ENCODE measurements at regions not wholly inside any gene's neighbourhood (a gene's known extent, or its start where the extent isn't known, plus 50 kb on each side); places are given as distances from the start of the nearest gene placed in this dataset.

DNA sequence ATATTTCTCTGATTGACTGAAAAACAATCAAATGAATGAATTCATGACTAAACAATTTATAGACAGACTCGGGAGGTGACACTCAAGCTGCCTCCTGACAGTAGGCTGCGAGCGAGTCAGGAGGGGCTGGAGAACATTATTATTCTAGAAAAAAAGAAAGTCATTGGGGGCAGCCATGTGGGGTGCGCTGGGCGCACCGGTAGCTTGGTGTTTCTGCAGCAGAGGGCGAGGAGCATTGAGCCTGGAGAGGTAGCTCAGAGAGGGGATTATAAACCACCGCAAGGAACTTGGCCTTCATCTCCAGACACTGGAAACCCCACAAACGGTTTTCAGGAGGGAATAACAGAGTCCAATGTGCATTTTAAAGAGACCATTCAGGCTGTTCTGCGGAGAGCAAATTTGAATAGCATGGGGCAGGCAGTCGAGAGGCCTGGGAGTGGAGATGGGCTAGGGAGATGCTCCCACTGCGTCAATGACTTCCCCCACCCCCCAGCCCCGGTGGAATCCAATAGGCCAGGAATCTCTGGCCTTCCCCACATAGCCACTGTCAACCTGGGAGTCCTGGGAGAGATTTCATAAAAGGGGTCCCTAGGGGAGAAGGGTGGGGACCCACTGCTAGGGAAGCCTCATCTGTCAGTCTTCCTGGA is 168.3 kb downstream of the BCOR start:
- no peak for TF ChIP-seq CREB1 (IDR thresholded peaks at IDR 0.05; ENCODE audit: low read depth)
- TF ChIP-seq RAD21 (IDR thresholded peaks at IDR 0.05; ENCODE audit: low read depth): no peak
- TF ChIP-seq, protein P1, sequence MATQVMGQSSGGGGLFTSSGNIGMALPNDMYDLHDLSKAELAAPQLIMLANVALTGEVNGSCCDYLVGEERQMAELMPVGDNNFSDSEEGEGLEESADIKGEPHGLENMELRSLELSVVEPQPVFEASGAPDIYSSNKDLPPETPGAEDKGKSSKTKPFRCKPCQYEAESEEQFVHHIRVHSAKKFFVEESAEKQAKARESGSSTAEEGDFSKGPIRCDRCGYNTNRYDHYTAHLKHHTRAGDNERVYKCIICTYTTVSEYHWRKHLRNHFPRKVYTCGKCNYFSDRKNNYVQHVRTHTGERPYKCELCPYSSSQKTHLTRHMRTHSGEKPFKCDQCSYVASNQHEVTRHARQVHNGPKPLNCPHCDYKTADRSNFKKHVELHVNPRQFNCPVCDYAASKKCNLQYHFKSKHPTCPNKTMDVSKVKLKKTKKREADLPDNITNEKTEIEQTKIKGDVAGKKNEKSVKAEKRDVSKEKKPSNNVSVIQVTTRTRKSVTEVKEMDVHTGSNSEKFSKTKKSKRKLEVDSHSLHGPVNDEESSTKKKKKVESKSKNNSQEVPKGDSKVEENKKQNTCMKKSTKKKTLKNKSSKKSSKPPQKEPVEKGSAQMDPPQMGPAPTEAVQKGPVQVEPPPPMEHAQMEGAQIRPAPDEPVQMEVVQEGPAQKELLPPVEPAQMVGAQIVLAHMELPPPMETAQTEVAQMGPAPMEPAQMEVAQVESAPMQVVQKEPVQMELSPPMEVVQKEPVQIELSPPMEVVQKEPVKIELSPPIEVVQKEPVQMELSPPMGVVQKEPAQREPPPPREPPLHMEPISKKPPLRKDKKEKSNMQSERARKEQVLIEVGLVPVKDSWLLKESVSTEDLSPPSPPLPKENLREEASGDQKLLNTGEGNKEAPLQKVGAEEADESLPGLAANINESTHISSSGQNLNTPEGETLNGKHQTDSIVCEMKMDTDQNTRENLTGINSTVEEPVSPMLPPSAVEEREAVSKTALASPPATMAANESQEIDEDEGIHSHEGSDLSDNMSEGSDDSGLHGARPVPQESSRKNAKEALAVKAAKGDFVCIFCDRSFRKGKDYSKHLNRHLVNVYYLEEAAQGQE (IDR thresholded peaks at IDR 0.05; ENCODE audit: low read depth): no peak
- TF ChIP-seq TCF12 (IDR thresholded peaks at IDR 0.05; ENCODE audit: low read depth): no peak
- no peak for TF ChIP-seq TEAD4 (IDR thresholded peaks at IDR 0.05)
- no peak for TF ChIP-seq CEBPB (IDR thresholded peaks at IDR 0.05)
- TF ChIP-seq FOXM1 (IDR thresholded peaks at IDR 0.05; ENCODE audit: borderline replicate concordance, low read depth): no peak
- TF ChIP-seq, protein P2, sequence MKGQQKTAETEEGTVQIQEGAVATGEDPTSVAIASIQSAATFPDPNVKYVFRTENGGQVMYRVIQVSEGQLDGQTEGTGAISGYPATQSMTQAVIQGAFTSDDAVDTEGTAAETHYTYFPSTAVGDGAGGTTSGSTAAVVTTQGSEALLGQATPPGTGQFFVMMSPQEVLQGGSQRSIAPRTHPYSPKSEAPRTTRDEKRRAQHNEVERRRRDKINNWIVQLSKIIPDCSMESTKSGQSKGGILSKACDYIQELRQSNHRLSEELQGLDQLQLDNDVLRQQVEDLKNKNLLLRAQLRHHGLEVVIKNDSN (IDR thresholded peaks at IDR 0.05): no peak
- TF ChIP-seq, protein P3, sequence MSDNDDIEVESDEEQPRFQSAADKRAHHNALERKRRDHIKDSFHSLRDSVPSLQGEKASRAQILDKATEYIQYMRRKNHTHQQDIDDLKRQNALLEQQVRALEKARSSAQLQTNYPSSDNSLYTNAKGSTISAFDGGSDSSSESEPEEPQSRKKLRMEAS (IDR thresholded peaks at IDR 0.05): no peak
- no peak for TF ChIP-seq NFIC (IDR thresholded peaks at IDR 0.05)
- TF ChIP-seq YY1 (IDR thresholded peaks at IDR 0.05; ENCODE audit: low read depth): no peak
- TF ChIP-seq TAF1 (IDR thresholded peaks at IDR 0.05; ENCODE audit: low read depth): no peak
- TF ChIP-seq EP300 (IDR thresholded peaks at IDR 0.05; ENCODE audit: borderline replicate concordance): no peak
- TF ChIP-seq EGR1 (IDR thresholded peaks at IDR 0.05): no peak
- no peak for TF ChIP-seq ZBTB7A (IDR thresholded peaks at IDR 0.05; ENCODE audit: low read depth)

DNA sequence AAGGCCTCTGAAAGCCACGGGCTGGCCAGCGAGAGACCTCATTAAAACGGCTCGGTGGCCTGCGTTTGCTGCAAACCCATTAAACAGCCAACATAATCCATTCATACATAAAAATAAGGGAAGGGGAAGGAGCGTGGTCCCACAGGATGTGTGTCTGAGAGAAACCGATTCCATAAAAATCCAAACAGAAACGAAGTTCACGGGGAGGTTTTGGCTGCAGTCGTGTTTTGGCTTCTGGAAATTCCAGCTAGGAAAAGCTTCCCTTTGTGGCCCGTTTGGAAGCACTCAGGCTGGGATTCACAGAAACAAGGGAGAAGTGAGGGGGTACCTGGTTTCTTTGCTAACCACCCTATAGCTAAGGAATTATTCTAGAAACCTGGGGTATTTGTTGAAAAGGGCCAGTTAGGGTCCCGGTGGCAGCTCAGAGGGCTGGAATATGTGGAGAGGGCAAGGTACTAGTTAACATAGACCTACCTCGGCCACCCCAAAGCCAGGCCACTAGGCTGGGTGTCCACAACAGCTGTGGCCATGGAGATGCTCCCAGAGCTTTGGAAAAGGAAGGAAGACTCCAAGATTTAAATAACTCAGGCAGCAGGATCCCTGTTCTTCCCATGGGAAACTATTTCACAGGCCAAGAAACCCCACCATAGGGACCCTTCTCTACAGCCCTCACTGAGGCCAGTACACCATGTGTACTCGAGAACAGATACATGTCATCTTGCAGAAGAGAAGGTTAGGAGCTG is 166.8 kb downstream of the BCOR start:
- TF ChIP-seq, protein P3 (IDR thresholded peaks at IDR 0.05): no peak
- TF ChIP-seq TCF12 (IDR thresholded peaks at IDR 0.05; ENCODE audit: low read depth) (no peak), RAD21 (IDR thresholded peaks at IDR 0.05; ENCODE audit: low read depth) (no peak), EGR1 (IDR thresholded peaks at IDR 0.05) (no peak)

DNA sequence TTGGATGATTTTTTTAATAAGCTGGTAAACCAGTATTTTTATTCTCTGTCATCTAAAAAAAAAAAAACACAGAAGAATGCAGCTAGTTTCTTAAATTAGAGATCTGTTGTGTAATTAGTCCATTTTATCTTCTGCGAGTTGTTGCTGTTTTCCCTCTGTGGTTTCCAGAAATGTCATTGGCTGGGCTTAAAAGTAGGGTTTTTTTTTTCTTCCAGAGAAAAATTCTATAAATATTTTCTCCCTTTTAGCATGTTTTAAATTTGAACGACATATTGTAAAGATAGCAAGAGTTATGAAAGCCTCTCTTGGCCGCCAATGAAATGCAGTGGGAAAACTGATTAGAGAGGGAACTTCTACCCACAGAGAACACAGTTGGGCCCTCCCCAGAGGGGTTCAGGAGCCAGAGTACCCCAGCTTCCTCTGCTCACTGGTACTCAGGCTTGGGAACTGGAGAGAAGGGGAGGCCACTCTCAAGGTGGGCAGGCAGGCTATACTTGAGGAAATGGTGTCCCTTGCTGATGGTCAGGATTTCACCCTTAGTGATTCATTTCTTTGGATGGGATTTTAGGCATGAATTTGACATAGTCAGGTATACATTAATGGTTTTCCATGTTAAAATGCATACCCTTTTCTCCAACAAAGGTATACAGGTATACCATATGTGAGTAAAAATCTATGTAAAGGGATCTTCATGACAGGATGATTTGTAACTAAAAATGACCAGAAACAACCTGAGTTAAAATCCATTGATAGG is 166.1 kb downstream of the BCOR start:
- TF ChIP-seq EGR1 (IDR thresholded peaks at IDR 0.05) (no peak), NFIC (IDR thresholded peaks at IDR 0.05) (no peak), TAF1 (IDR thresholded peaks at IDR 0.05; ENCODE audit: low read depth) (no peak), TEAD4 (IDR thresholded peaks at IDR 0.05) (no peak), RAD21 (IDR thresholded peaks at IDR 0.05; ENCODE audit: low read depth) (no peak), EP300 (IDR thresholded peaks at IDR 0.05; ENCODE audit: borderline replicate concordance) (no peak), FOXM1 (IDR thresholded peaks at IDR 0.05; ENCODE audit: borderline replicate concordance, low read depth) (no peak), YY1 (IDR thresholded peaks at IDR 0.05; ENCODE audit: low read depth) (no peak), CREB1 (IDR thresholded peaks at IDR 0.05; ENCODE audit: low read depth) (no peak), CEBPB (IDR thresholded peaks at IDR 0.05) (no peak), ZBTB7A (IDR thresholded peaks at IDR 0.05; ENCODE audit: low read depth) (no peak), TCF12 (IDR thresholded peaks at IDR 0.05; ENCODE audit: low read depth) (no peak)
- TF ChIP-seq, protein P1 (IDR thresholded peaks at IDR 0.05; ENCODE audit: low read depth): no peak
- TF ChIP-seq, protein P3 (IDR thresholded peaks at IDR 0.05): no peak
- TF ChIP-seq, protein P2 (IDR thresholded peaks at IDR 0.05): no peak

DNA sequence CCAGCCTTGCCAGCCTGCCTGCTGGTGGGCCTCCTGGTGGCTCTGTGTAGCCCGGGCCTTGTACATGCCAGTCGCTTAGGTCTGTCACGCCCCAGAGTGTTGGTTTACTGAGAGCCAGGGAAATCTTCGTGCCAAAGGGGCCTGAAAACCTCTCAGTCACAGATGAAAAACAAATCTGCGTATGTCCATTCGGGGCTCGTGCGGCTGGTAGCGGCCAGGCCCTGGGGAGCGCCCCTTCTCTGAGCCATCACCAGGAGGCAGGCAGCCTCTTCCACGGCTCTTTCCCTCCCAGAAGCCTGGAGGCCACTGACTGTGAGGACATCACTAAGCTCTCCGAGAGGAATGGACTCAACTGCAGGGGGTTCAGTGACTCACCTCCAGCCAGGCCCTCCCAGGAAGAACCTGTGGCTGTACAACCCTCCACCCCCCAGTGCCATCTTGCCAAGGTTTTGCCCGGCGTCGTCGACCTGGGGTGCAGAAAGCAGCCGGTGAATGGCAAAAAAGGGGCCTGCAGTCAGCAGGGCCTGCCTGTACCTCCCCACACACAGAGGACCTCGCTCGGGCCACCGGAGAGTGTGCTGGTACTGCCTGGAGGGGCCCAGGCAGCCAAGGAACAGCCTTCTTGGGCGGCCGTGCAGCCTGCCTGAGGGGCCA is 162.2 kb downstream of the BCOR start:
- TF ChIP-seq TAF1 (IDR thresholded peaks at IDR 0.05; ENCODE audit: low read depth) (no peak), RAD21 (IDR thresholded peaks at IDR 0.05; ENCODE audit: low read depth) (peak; percentile 45; the same call in 1 of the 2 replicates)

All from Ishikawa (cell line).